HG03064 (cell line): ENCODE measurements at regions not wholly inside any gene's neighbourhood (a gene's known extent, or its start where the extent isn't known, plus 50 kb on each side); places are given as distances from the start of the nearest gene placed in this dataset.
"Not testable (repeated sequence)": the region's sequence is repeated elsewhere in the genome, so short reads cannot be mapped to it uniquely, and the experiment has no call there.

Source experiments
- ATAC-seq: cut with Tn5 transposase; IDR thresholded peaks from one replicate; pipeline ENCODE4 v1.9.1; 2021; ENCODE audit warnings: low read depth; ENCODE audit not compliant: unreplicated experiment

- no peak for ATAC-seq
Measured at GRCh38 chr4:156553659-156554058, 417.9 kb downstream of the PDGFC start.

GRCh38 chr4:156547891-156548290 lies 423.7 kb downstream of the PDGFC start:
- ATAC-seq = no peak

- ATAC-seq = no peak
Measured at GRCh38 chr4:156547439-156547838, 424.2 kb downstream of the PDGFC start.

- ATAC-seq = no peak
Measured at GRCh38 chr4:156545003-156545785, 426.4 kb downstream of the PDGFC start.

GRCh38 chr4:156539376-156539775 lies 432.2 kb downstream of the PDGFC start:
- ATAC-seq = no peak

GRCh38 chr4:156538651-156539257 lies 432.8 kb downstream of the PDGFC start:
- no peak for ATAC-seq

GRCh38 chr4:156538210-156538609 lies 433.4 kb downstream of the PDGFC start:
- ATAC-seq = no peak

GRCh38 chr4:156537286-156537685 lies 434.3 kb downstream of the PDGFC start:
- no peak for ATAC-seq

GRCh38 chr4:156536661-156537060 lies 434.9 kb downstream of the PDGFC start:
- no peak for ATAC-seq

GRCh38 chr4:156534205-156534604 lies 437.4 kb downstream of the PDGFC start:
- ATAC-seq = no peak

GRCh38 chr4:156528216-156528615 lies 443.4 kb downstream of the PDGFC start:
- ATAC-seq = no peak

GRCh38 chr4:156527237-156527993 lies 444.2 kb downstream of the PDGFC start:
- no peak for ATAC-seq

GRCh38 chr4:156523991-156524390 lies 447.6 kb downstream of the PDGFC start:
- ATAC-seq = no peak

- no peak for ATAC-seq
Measured at GRCh38 chr4:156523492-156523891, 448.1 kb downstream of the PDGFC start.

GRCh38 chr4:156521631-156522030 lies 450.0 kb downstream of the PDGFC start:
- ATAC-seq = no peak

GRCh38 chr4:156517956-156518355 lies 453.6 kb downstream of the PDGFC start:
- no peak for ATAC-seq

- no peak for ATAC-seq
Measured at GRCh38 chr4:156517546-156517945, 454.1 kb downstream of the PDGFC start.

GRCh38 chr4:156516698-156517097 lies 454.9 kb downstream of the PDGFC start:
- ATAC-seq = no peak

GRCh38 chr4:156515295-156515694 lies 456.3 kb downstream of the PDGFC start:
- ATAC-seq = no peak

- no peak for ATAC-seq
Measured at GRCh38 chr4:156512622-156513021, 459.0 kb downstream of the PDGFC start.

GRCh38 chr4:156509921-156510320 lies 461.7 kb downstream of the PDGFC start:
- ATAC-seq = not testable (repeated sequence)
